ENCODE measurements at regions not wholly inside any gene's neighbourhood (a gene's known extent, or its start where the extent isn't known, plus 50 kb on each side); places are given as distances from the start of the nearest gene placed in this dataset.

- TF ChIP-seq NFAT5 (CRISPR knock-in tag; IDR thresholded peaks at IDR 0.05) (no peak), ZNF335 (CRISPR knock-in tag; IDR thresholded peaks at IDR 0.05) (no peak), ZFP82 (CRISPR knock-in tag; IDR thresholded peaks at IDR 0.05; ENCODE audit: borderline replicate concordance) (no peak), CCDC6 (CRISPR knock-in tag; IDR thresholded peaks at IDR 0.05) (no peak), ZNF580 (CRISPR knock-in tag; IDR thresholded peaks at IDR 0.05; ENCODE audit: borderline replicate concordance, low read depth) (no peak)
Measured at GRCh38 chr6:14874975-14875480, 370.8 kb upstream of the JARID2 start (continued).

GRCh38 chr6:14875481-14876063 lies 370.3 kb upstream of the JARID2 start:
- no peak overlapping the region for H3K4me3 ChIP-seq (replicated peaks in 1 of 3; ENCODE audit: insufficient read depth in 1 of 3, low read depth in 2 of 3, low read length in 3 of 3)
- H3K4me2 ChIP-seq (ENCODE audit: low read depth, low read length) = no peak overlapping the region
- in situ Hi-C loops (cut with HindIII; ENCODE audit: extremely low pct_ligation_motif_present, low pct_unique_long_range_greater_than_20kb) = no loop called here
- no peak for TF ChIP-seq AHDC1 (CRISPR knock-in tag; IDR thresholded peaks at IDR 0.05; ENCODE audit: borderline replicate concordance)
- peak; percentile 84 for TF ChIP-seq MAFF (IDR thresholded peaks at IDR 0.05; ENCODE audit: low read depth, low read length)
- TF ChIP-seq MAFK (conservative IDR thresholded peaks at IDR 0.05 in 1 of 2, IDR thresholded peaks at IDR 0.05 in 1 of 2; ENCODE audit: low read length in 2 of 2) = peak; percentile 84 to 86
- no peaks in the 10 kb centered on the region for H3K36me3 ChIP-seq (replicated peaks in 1 of 2; ENCODE audit: control insufficient read depth in 1 of 2, insufficient read depth in 2 of 2, low read length in 2 of 2)
- no peak overlapping the region for H3K27ac ChIP-seq (ENCODE audit: extremely low read length, insufficient read depth, low read length)
- FAIRE-seq (no peak), ATAC-seq (no peak), DNase-seq (ENCODE audit: low spot score) (no peak)
- no peaks in the 10 kb centered on the region for H3K79me2 ChIP-seq (ENCODE audit: insufficient read depth, low read length)
- no peaks in the 10 kb centered on the region for H4K20me1 ChIP-seq (ENCODE audit: insufficient read depth, low read length)
- ChIA-PET POLR2A (no interaction called here), CTCF (ENCODE audit: low intra/inter-chr PET ratio, low total read pairs) (no interaction called here)
- no peaks in the 10 kb centered on the region for H3K9me3 ChIP-seq (ENCODE audit: low read length)
- intact Hi-C loops (cut with micrococcal nuclease; ENCODE audit: unreplicated experiment) = no loop called here
- no peak overlapping the region for H2AFZ ChIP-seq (ENCODE audit: low read length)
- 35% methylated on average over 6 of the region's 6 CpGs for WGBS (ENCODE audit: low lambda C conversion rate)
- no TSS peak for BruUV-seq (replicated peaks)
- 0 out of 2 replicates have a peak, but pooled peaks cover 7% of the 10 kb centered on the region for H3K4me1 ChIP-seq (ENCODE audit: insufficient read depth, low read length)
- H3K27me3 ChIP-seq (ENCODE audit: control insufficient read depth in 1 of 2, insufficient read depth in 2 of 2, low read length in 2 of 2) = 0 out of 5 replicates have a peak, but pooled peaks cover 0 to 3% of the 10 kb centered on the region in 2 experiments
- no peak overlapping the region for H3K9ac ChIP-seq (ENCODE audit: insufficient read depth, low read depth, low read length)

Data from HepG2 (cell line).